Breast epithelium (tissue), 3 donors: ENCODE measurements at regions not wholly inside any gene's neighbourhood (a gene's known extent, or its start where the extent isn't known, plus 50 kb on each side); places are given as distances from the start of the nearest gene placed in this dataset.

Experiments used
- POLR2A ChIP-seq: fragments of 450-650 bp; IDR thresholded peaks from one replicate; pipeline ENCODE4 v1.6.1; 2016; ENCODE audit warnings: antibody characterized with exemption, mild to moderate bottlenecking, moderate library complexity
- TF ChIP-seq, protein P1 (sequence below), 3 donors: fragments of 450-650 bp; IDR thresholded peaks; one replicate each; pipeline ENCODE4 v1.5.1; 2016 to 2017; ENCODE audit warnings: antibody characterized with exemption in 3 of 3, mild to moderate bottlenecking in 3 of 3, moderate library complexity in 3 of 3

DNA sequence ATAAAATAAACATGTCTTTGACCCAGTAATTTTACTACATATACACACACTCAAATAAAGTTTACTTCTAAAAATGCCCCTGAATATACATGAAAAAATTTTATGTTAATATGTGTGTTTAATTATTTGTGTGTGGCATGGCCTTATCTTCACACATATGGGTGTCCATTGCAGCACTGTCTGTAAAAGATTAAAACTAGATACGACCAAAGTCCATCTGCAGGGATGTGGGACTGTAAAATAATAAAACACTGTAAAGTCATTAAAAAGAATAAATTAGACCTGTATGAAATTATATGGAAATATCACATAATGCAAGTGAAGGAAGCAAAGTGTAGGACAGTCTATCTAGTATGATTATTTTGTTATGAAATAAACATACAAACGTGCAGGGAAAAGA lies 337.3 kb downstream of the RND3 start:
- TF ChIP-seq POLR2A = no peak
- TF ChIP-seq, protein P1, sequence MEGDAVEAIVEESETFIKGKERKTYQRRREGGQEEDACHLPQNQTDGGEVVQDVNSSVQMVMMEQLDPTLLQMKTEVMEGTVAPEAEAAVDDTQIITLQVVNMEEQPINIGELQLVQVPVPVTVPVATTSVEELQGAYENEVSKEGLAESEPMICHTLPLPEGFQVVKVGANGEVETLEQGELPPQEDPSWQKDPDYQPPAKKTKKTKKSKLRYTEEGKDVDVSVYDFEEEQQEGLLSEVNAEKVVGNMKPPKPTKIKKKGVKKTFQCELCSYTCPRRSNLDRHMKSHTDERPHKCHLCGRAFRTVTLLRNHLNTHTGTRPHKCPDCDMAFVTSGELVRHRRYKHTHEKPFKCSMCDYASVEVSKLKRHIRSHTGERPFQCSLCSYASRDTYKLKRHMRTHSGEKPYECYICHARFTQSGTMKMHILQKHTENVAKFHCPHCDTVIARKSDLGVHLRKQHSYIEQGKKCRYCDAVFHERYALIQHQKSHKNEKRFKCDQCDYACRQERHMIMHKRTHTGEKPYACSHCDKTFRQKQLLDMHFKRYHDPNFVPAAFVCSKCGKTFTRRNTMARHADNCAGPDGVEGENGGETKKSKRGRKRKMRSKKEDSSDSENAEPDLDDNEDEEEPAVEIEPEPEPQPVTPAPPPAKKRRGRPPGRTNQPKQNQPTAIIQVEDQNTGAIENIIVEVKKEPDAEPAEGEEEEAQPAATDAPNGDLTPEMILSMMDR (IDR thresholded peaks at IDR 0.05) = no peak
